T-helper 2 cell treated with Interferon-gamma antibody and Interleukin-4, amounts not matched to agents 5 μg/mL and 100 μg/mL, for 36 hours (primary cell): ENCODE measurements at regions not wholly inside any gene's neighbourhood (a gene's known extent, or its start where the extent isn't known, plus 50 kb on each side); places are given as distances from the start of the nearest gene placed in this dataset.
"Not testable (repeated sequence)": the region's sequence is repeated elsewhere in the genome, so short reads cannot be mapped to it uniquely, and the experiment has no call there.

Experiments
- DNase-seq: peaks from one replicate; pipeline ENCODE4 v3.0.0; 2021; ENCODE audit warnings: low spot score
- H3K27ac Mint-ChIP-seq: one replicate; pipeline ENCODE4 v1.8.0; 2021; ENCODE audit warnings: mild to moderate bottlenecking, mixed read lengths
- H3K27me3 Mint-ChIP-seq: one replicate; pipeline ENCODE4 v1.8.0; 2021; ENCODE audit warnings: low read depth, mixed read lengths
- H3K36me3 Mint-ChIP-seq: one replicate; pipeline ENCODE4 v1.8.0; 2021; ENCODE audit warnings: low read depth, mixed read lengths
- H3K4me1 Mint-ChIP-seq: one replicate; pipeline ENCODE4 v1.8.0; 2021; ENCODE audit warnings: low read depth, mixed read lengths
- H3K4me3 Mint-ChIP-seq: one replicate; pipeline ENCODE4 v1.8.0; 2022; ENCODE audit warnings: mild to moderate bottlenecking, moderate library complexity, mixed read lengths
- H3K9me3 Mint-ChIP-seq: one replicate; pipeline ENCODE4 v1.8.0; 2021; ENCODE audit warnings: mixed read lengths

DNA sequence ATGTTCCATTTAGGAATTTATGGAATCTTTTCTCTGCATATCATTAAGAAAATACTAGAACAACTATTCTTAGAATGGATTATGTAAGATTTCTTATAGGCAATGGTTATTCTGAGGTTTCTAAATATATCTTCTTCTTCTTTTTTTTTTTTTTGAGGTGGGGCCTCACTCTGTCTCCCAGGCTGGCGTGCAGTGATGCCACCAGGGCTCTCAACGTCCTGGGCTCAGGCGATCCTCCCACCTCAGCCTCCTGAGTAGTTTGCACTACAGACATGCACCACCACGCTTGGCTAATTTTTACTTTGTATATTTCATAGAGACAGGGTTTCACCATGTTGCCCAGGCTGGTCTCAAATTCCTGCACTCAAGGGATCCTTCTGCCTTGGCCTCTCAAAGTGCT is 137.2 kb downstream of the SREK1 start:
- peaks cover 3% of the 10 kb centered on the region for H3K27me3 Mint-ChIP-seq
- H3K36me3 Mint-ChIP-seq: no peaks in the 10 kb centered on the region
- H3K27ac Mint-ChIP-seq: no peak overlapping the region
- DNase-seq: no peak
- H3K4me3 Mint-ChIP-seq: no peak overlapping the region
- no peaks in the 10 kb centered on the region for H3K9me3 Mint-ChIP-seq
- H3K4me1 Mint-ChIP-seq: no peaks in the 10 kb centered on the region

DNA sequence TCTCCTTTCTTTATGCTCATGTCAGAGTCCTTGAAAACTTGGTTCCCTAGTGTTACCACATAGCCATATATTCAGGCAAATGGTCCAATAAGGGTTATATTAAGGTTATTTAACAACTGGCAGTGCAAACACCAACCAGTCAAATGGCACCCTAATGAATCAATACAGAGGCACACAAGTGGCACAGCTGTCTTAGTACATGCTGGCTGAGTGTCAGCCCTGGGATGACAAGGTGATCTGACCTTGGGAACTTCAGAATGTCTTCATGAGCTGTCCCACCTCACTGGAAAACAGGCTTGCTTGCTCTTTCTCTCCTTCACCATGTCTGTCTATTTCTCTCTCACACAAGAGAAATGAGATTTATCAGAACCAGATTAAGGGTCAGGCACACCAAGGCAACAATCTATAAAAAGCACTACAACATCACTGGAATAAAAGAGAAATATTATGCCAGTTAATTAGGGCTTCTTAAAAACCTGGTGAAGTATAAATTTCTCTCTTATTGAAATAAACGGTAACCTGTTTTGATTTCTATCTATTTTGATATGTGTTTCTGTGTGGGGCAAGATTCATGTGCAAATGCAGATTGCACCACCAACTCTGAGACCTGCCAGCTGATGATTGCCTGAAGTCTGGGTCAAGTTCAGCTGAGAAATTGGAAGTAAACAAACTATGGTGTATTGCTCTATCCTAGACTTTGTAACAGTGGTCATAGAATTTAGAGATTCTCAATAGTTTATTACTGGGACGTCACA is 140.7 kb downstream of the SREK1 start:
- H3K4me3 Mint-ChIP-seq: no peak overlapping the region
- peaks cover 3% of the 10 kb centered on the region for H3K27me3 Mint-ChIP-seq
- H3K27ac Mint-ChIP-seq: no peak overlapping the region
- no peaks in the 10 kb centered on the region for H3K36me3 Mint-ChIP-seq
- no peaks in the 10 kb centered on the region for H3K4me1 Mint-ChIP-seq
- H3K9me3 Mint-ChIP-seq: no peaks in the 10 kb centered on the region
- no peak for DNase-seq

- no peaks in the 10 kb centered on the region for H3K4me1 Mint-ChIP-seq
- no peaks in the 10 kb centered on the region for H3K9me3 Mint-ChIP-seq
- no peaks in the 10 kb centered on the region for H3K36me3 Mint-ChIP-seq
- peaks cover 3% of the 10 kb centered on the region for H3K27me3 Mint-ChIP-seq
- DNase-seq: no peak
- no peak overlapping the region for H3K27ac Mint-ChIP-seq
- H3K4me3 Mint-ChIP-seq: no peak overlapping the region
These were observed 141.3 kb downstream of the SREK1 start for GRCh38 chr5:66285343-66285922.

- H3K9me3 Mint-ChIP-seq: no peaks in the 10 kb centered on the region
- peaks cover 2% of the 10 kb centered on the region for H3K27me3 Mint-ChIP-seq
- no peak overlapping the region for H3K4me3 Mint-ChIP-seq
- H3K4me1 Mint-ChIP-seq: no peaks in the 10 kb centered on the region
- no peak for DNase-seq
- no peaks in the 10 kb centered on the region for H3K36me3 Mint-ChIP-seq
- no peak overlapping the region for H3K27ac Mint-ChIP-seq
These were observed 147.7 kb downstream of the SREK1 start for GRCh38 chr5:66291771-66292170.

- not testable (repeated sequence) for H3K4me1 Mint-ChIP-seq, H3K9me3 Mint-ChIP-seq, H3K36me3 Mint-ChIP-seq, H3K27me3 Mint-ChIP-seq, DNase-seq, H3K4me3 Mint-ChIP-seq, H3K27ac Mint-ChIP-seq
These were observed 149.8 kb downstream of the SREK1 start for GRCh38 chr5:66293851-66294250.

- Mint-ChIP-seq H3K27me3 (peaks cover 2% of the 10 kb centered on the region), H3K4me1 (no peaks in the 10 kb centered on the region), H3K9me3 (no peaks in the 10 kb centered on the region), H3K4me3 (no peak overlapping the region), H3K27ac (no peak overlapping the region), H3K36me3 (no peaks in the 10 kb centered on the region)
- DNase-seq: no peak
These were observed 155.4 kb downstream of the SREK1 start for GRCh38 chr5:66299463-66299862.

DNA sequence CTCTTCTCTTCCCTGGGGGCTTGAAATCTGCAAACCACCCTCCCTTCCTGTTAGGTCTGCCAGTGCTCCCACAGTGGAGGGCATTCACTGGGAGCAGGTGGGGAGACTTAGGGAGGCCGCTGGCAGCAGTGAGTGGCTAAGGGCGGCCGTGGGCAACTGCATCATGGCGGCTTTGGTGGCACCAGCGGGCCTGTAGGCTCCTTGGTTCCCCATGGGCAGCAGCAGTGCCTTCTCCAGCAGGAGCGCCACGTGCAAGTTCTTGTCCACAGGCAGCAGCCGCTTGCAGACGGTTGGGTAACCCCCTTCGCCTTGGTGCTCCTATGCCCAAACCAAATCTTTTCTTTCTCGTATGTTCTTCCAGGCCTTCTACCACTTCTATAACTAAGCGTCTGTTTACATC is 158.2 kb downstream of the SREK1 start:
- Mint-ChIP-seq H3K27me3 (peaks cover 8% of the 10 kb centered on the region), H3K9me3 (no peaks in the 10 kb centered on the region), H3K4me3 (no peak overlapping the region), H3K27ac (no peak overlapping the region), H3K4me1 (no peaks in the 10 kb centered on the region), H3K36me3 (no peaks in the 10 kb centered on the region)
- DNase-seq: no peak

DNA sequence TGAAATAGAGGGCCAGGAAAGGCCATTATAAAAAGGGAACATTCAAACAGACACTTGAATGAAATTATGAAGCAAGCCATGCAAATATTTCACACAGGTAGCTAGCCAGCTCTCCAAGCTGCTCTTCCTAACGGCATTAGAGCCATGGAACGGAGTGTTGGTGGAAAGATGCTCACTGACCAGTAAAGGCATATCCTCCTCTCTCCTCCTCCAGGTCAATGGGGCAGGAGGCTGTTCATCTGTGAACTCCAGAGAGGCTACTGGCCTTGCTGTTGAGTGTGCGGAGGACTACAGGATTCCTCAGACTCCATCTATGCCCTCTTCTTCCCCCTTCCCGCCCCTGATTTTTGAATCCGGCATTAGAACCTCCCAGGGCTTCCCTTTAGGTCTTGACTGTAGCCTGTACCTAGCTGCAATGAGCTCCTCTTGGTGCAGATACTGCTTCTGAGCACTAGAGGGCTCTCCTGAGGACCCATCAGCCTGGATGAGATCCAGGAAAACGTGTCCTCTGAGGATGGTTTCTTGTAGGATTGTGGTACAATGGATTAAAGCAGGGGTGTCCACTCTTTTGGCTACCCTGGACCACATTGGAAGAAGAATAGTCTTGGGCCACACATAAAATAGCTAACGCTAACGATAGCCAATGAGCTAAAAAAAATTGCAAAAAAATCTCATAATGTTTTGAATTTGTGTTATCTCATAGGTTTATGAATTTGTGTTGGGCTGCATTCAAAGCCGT is 162.2 kb downstream of the SREK1 start:
- Mint-ChIP-seq H3K36me3 (no peaks in the 10 kb centered on the region), H3K4me3 (no peak overlapping the region), H3K27me3 (peaks cover 10% of the 10 kb centered on the region), H3K4me1 (peaks cover 2% of the 10 kb centered on the region), H3K27ac (no peak overlapping the region), H3K9me3 (no peaks in the 10 kb centered on the region)
- no peak for DNase-seq

DNA sequence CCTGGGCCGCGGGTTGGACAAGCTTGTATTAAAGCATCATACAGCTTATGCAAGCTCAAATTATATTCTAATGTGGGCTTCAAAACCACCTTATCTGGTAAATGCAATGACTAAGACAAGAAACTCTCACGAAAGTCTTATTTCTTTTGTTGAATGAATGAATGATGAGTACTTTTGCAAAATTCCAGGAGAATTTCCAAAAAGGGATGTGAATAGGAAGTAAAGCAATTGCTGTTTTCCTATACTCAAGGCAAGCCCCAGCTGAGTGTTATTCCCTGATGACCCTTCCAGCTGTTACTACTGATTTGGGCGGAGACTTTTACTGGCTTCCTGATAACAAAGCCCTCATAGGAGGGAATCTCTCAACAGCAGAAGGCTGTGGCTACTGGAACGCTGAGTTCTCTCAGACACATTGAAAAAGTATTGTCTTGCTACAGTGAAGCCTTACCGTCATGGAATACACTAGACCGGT is 162.8 kb downstream of the SREK1 start:
- Mint-ChIP-seq H3K27me3 (peaks cover 10% of the 10 kb centered on the region), H3K27ac (no peak overlapping the region), H3K9me3 (no peaks in the 10 kb centered on the region), H3K4me3 (no peak overlapping the region), H3K4me1 (peaks cover 2% of the 10 kb centered on the region), H3K36me3 (no peaks in the 10 kb centered on the region)
- no peak for DNase-seq

DNA sequence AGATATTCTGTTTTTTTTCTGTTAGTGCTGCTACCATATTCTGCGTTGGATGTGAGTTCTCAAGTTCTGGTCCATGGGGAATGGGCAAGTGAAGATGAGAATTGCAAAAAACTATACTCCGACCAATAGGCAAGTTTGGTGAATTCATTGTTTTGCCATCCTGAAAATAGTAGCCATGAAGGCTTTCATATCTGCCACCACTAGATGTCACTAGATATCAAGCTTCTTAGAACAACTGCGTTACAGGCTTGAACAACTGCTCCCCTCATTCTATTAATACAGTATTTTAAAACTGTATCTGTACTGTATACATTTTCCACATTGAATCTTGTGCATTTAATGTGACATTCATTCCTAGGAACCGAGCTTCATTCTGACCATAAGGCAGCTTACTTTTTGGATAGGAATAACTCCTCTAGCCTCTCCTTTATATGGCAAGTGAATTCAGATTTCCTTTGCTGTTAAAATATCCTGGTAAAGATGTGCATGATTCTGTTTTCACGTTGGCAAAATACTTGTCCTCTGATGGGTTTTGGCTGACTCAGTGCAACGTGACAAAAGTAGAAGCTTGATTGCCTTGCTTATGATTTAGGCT is 163.6 kb downstream of the SREK1 start:
- H3K9me3 Mint-ChIP-seq: no peaks in the 10 kb centered on the region
- peaks cover 2% of the 10 kb centered on the region for H3K4me1 Mint-ChIP-seq
- DNase-seq: no peak
- no peaks in the 10 kb centered on the region for H3K36me3 Mint-ChIP-seq
- H3K27me3 Mint-ChIP-seq: peaks cover 10% of the 10 kb centered on the region
- no peak overlapping the region for H3K4me3 Mint-ChIP-seq
- no peak overlapping the region for H3K27ac Mint-ChIP-seq

- no peak overlapping the region for H3K4me3 Mint-ChIP-seq
- peaks cover 2% of the 10 kb centered on the region for H3K4me1 Mint-ChIP-seq
- H3K27ac Mint-ChIP-seq: no peak overlapping the region
- no peak for DNase-seq
- H3K9me3 Mint-ChIP-seq: peaks cover 12% of the 10 kb centered on the region
- peaks cover 8% of the 10 kb centered on the region for H3K27me3 Mint-ChIP-seq
- no peaks in the 10 kb centered on the region for H3K36me3 Mint-ChIP-seq
These were observed 168.2 kb downstream of the SREK1 start for GRCh38 chr5:66312266-66312665.

DNA sequence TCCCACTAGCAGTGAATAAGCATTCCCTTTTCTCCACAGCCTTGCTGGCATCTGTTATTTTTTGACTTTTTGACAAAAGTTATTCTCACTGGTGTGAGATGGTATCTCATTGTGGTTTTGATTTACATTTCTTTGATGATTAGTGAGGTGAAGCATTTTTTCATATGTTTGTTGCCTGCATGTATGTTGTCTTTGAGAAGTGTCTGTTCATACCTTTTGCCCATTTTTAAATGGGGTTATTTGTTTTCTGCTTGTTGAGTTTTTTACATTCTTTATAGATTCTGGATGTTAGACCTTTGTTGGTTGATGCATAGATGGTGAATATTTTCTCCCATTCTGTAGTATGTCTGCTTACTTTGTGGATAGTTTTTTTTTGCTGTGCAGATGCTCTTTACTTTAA is 171.7 kb downstream of the SREK1 start:
- no peak for DNase-seq
- Mint-ChIP-seq H3K4me1 (no peaks in the 10 kb centered on the region), H3K27me3 (peaks cover 9% of the 10 kb centered on the region), H3K9me3 (peaks cover 12% of the 10 kb centered on the region), H3K27ac (no peak overlapping the region), H3K36me3 (no peaks in the 10 kb centered on the region), H3K4me3 (no peak overlapping the region)

GRCh38 chr5:66322786-66323528 is 178.9 kb downstream of the SREK1 start:
- H3K36me3 Mint-ChIP-seq: no peaks in the 10 kb centered on the region
- H3K27ac Mint-ChIP-seq: no peak overlapping the region
- H3K9me3 Mint-ChIP-seq: no peaks in the 10 kb centered on the region
- DNase-seq: no peak
- peaks cover 4% of the 10 kb centered on the region for H3K27me3 Mint-ChIP-seq
- H3K4me1 Mint-ChIP-seq: no peaks in the 10 kb centered on the region
- H3K4me3 Mint-ChIP-seq: no peak overlapping the region
